Choroid plexus epithelial cell (primary cell): ENCODE measurements at regions not wholly inside any gene's neighbourhood (a gene's known extent, or its start where the extent isn't known, plus 50 kb on each side); places are given as distances from the start of the nearest gene placed in this dataset.
A peak's percentile ranks its signal among the peaks of the same experiment; 100 is the strongest.

Experiments
- DNase-seq: peaks from one replicate; pipeline ENCODE4 v3.0.0-alpha.2; 2010; ENCODE audit warnings: low read depth
- H3K4me3 ChIP-seq: 2 replicates; pipeline ENCODE4 v1.5.1; 2011; ENCODE audit warnings: low read depth, mild to moderate bottlenecking, control low read depth, low read length, moderate library complexity
- CTCF ChIP-seq: conservative IDR thresholded peaks from 2 replicates; pipeline ENCODE4 v1.5.1; 2011; ENCODE audit warnings: low read depth, mild to moderate bottlenecking, control low read depth, inconsistent platforms, low read length, moderate library complexity

DNA sequence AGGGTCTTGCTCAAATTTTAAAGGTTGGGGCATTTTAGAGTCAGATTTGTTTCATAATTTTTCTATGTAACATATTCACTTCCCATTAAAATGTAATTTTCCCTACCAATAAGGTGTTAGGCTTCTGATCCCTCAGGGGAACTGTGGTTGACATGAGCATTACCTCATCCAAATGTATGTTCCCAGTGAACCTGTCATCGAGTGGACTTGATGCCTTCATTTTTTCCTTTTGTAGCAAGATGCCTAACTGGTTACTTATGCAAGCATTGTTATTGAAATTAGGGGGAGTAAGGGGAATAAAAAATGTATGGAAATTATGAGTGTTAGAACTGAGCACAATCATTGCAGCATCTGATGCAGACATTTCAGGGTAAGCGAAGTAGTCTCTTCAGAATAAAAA is 360.5 kb downstream of the BCKDHB start:
- DNase-seq: peak; percentile 37
- no peak overlapping the region for H3K4me3 ChIP-seq
- TF ChIP-seq CTCF: no peak

- DNase-seq: no peak
- H3K4me3 ChIP-seq: no peak overlapping the region
- TF ChIP-seq CTCF: no peak
These were observed 359.0 kb downstream of the BCKDHB start for GRCh38 chr6:80465513-80465912.

DNA sequence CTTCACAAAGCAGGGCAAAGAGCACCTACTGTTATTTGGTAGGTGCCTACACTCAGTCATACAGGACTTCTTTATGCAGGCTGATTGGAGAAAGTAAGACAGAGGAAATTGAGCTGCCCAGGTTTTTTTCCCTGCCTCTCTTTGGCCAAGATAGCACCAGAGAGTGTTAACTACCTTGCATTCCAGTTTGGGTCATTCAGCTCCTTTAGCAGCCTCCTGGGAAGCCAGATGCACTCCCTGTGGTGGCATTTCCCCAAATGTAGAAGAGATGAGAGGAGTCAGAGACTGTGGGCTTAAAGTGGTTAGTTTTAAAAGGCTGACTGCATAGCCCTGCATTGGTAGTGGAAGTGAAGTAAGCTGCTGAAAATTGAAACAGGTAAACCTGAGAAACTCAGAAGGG is 358.4 kb downstream of the BCKDHB start:
- no peak for TF ChIP-seq CTCF
- DNase-seq: no peak
- no peak overlapping the region for H3K4me3 ChIP-seq

DNA sequence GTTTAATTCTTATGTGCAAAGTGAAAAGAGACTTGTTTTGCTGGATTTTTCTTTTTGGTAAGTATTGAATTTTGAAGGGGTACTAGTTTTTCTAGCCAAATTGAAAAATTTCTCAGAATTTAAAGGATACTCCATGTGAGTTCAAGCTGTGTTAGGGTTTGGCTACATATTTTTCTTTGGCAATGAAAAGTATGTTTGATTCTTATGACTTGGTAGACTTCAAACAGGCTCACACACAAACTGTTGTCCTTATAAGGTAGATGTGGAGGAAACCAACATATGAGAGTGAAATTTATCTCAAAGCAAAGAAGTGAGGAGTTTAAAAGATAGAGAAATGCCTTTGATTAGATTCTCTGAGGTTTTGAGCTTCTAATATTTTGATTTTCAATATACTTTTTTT is 356.7 kb downstream of the BCKDHB start:
- no peak overlapping the region for H3K4me3 ChIP-seq
- no peak for TF ChIP-seq CTCF
- no peak for DNase-seq

- no peak overlapping the region for H3K4me3 ChIP-seq
- no peak for TF ChIP-seq CTCF
- peak; percentile 35 for DNase-seq
These were observed 353.9 kb downstream of the BCKDHB start for GRCh38 chr6:80460257-80460865.

DNA sequence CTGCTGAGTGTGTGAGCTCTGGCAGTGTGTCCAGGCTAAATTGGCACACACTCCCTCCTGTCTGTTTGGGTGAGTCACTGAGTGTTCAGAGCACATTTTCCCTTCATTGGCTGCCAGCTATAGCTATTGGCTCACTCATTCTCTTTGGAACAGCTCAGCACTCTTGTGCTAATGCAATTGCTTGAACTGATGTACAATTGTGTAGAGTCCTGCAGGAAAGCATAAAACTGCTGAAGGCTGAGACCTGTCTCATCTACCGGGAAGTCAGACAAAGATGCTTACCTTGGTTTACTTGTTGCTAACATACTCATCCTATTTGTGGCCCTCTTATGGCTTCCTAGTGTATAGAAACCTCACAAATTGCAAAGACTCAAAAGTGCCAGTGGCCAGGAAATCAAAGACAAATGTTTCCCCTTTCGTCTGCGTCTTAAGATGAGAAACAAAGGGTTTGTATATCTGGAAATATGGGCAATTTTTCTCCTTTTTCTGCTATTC is 351.0 kb downstream of the BCKDHB start:
- DNase-seq: peak; percentile 97
- TF ChIP-seq CTCF: peak; percentile 7
- H3K4me3 ChIP-seq: no peak overlapping the region

DNA sequence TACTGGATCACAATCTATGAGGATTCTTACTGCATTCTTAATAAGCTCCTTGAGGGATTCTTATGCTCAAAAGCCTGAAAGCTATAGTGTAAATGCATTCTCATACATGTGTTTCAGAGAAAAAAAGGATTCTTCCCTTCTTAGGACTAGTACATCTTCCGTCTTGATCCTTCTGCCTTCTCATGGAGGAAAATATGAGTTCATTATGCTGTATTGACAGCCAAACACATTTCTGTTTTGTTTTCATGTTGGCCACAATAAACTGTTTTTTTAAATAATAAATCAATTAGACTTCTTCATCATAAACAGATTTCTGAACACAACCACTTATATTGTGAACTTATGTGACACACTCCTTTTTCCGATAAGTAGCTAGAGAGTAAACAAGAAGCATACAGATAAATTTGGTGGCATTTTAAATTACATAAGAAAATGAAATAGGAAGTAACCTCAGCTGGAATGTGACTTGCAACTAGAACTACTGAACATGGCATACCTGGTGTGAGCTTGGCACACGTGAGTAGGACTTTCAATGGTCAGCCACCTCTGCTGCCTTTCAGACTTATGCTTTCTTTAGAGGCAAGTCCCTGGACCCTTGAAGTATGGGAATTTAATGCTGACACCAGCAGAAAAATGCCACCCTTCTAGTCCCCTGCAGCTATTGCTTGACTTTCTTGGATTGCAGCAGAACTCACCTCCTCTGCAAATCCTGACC is 350.4 kb downstream of the BCKDHB start:
- TF ChIP-seq CTCF: no peak

More for the DNA sequence above, 350.4 kb downstream of the BCKDHB start:
- no peak for DNase-seq
- H3K4me3 ChIP-seq: no peak overlapping the region
